ENCODE measurements at regions not wholly inside any gene's neighbourhood (a gene's known extent, or its start where the extent isn't known, plus 50 kb on each side); places are given as distances from the start of the nearest gene placed in this dataset.
"Not testable (repeated sequence)": the region's sequence is repeated elsewhere in the genome, so short reads cannot be mapped to it uniquely, and the experiment has no call there.

DNA sequence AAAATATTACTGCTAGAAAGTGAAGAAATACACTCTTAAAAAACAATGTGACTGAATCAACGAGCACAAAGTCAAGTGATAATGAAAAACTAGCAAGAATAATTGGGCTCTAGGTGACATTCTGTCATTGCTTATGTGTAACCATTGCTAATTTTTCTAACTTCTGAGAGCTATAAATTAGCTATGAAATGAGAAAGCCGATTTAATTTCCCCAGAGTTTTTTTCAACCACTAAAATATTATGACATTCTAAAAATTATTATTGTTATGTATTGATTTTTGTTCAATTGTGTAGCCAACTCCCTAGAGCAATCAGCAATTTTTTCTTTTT, 458.6 kb upstream of the ATXN8OS start:
- POLR2A ChIA-PET = no interaction called here
- Mint-ChIP-seq H3K4me1 (no peaks in the 10 kb centered on the region), H3K27ac (no peak overlapping the region), H3K27me3 (no peaks in the 10 kb centered on the region), H3K36me3 (no peaks in the 10 kb centered on the region), H3K9me3 (peaks cover 3% of the 10 kb centered on the region), H3K4me3 (no peak overlapping the region)
- DNase-seq (no peak), ATAC-seq (ENCODE audit: low read depth) (no peak)

DNA sequence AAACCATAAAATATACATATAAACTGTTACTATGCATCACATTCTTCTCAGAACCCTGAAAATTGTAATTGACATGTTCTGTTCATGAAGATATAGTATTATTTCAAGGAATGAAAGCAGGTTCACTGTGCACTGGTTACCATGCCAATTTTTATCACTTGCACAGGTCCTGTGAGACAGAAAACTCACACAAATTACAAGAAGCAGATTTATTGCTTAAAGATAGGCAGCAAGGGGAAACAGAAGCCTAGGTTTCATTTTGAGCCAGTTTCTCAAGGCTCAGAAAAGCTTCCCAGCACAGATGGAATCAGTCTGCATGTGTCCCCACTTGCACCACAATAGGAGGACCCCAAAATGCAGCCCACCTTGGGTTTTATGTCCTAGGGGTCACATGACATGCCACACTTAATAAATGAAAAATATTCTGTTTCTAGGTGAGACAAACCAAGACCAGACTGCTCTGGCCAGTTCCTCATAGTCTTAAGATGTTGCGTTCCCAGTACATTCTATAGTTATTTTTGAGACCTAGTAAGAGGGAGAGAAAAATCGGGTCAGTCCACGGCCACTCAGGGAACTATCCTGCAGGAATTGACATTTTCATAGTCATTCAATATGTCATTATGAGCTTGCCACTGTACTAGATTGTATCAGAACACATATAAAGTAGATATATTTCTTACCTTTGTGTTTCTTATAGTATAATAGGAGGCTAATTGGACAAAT, 459.1 kb upstream of the ATXN8OS start:
- DNase-seq = no peak
- ATAC-seq (ENCODE audit: low read depth) = no peak
- H3K27ac Mint-ChIP-seq = no peak overlapping the region
- H3K36me3 Mint-ChIP-seq = no peaks in the 10 kb centered on the region
- no peaks in the 10 kb centered on the region for H3K4me1 Mint-ChIP-seq
- H3K9me3 Mint-ChIP-seq = peaks cover 3% of the 10 kb centered on the region
- POLR2A ChIA-PET = no interaction called here
- H3K27me3 Mint-ChIP-seq = no peaks in the 10 kb centered on the region
- H3K4me3 Mint-ChIP-seq = no peak overlapping the region

DNA sequence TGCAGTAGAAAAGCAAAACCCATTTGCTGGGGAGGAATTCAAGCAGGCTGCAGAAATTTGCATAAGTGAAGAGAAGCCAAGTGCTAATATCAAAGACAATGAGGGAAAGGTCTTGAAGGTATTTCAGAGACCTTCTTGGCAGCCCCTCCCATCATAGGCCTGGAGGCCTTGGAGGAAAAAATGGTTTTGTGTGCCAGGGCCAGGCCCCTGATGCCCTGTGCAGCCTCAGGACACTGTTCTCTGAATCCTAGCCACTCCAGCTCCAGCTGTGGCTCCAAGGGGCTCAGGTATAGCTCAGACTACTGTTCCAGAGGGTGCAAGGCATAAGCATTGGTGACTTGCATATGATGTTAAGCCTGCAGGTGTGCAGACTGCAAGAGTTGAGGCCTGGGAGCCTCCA, 463.2 kb upstream of the ATXN8OS start:
- H3K27ac Mint-ChIP-seq = no peak overlapping the region
- H3K4me3 Mint-ChIP-seq = no peak overlapping the region
- no peaks in the 10 kb centered on the region for H3K36me3 Mint-ChIP-seq
- H3K27me3 Mint-ChIP-seq = no peaks in the 10 kb centered on the region
- H3K4me1 Mint-ChIP-seq = no peaks in the 10 kb centered on the region
- peaks cover 4% of the 10 kb centered on the region for H3K9me3 Mint-ChIP-seq
- POLR2A ChIA-PET = no interaction called here
- ATAC-seq (ENCODE audit: low read depth) (no peak), DNase-seq (no peak)

DNA sequence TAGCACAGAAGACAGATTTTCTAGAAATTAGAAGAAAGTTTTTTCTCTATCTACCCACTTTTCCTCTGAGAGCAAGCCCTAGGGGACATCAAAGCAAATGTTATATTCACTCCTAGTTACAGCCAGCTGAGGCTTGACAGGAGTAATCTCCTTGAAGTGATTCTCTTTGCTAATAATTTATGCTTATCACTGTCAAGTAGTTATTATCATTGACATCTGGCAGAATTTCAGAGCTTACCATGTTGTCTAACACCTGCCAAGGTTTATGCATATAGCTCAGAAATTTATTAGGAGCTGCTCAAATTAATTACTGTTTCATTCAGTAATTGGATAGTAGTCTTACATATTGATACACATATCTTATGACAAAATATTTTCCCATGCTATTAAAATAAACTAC, 465.9 kb upstream of the ATXN8OS start:
- ATAC-seq (ENCODE audit: low read depth) (no peak), DNase-seq (no peak)
- Mint-ChIP-seq H3K4me3 (no peak overlapping the region), H3K27me3 (no peaks in the 10 kb centered on the region), H3K27ac (no peak overlapping the region), H3K9me3 (peaks cover 9% of the 10 kb centered on the region), H3K4me1 (no peaks in the 10 kb centered on the region), H3K36me3 (no peaks in the 10 kb centered on the region)
- POLR2A ChIA-PET = no interaction called here

DNA sequence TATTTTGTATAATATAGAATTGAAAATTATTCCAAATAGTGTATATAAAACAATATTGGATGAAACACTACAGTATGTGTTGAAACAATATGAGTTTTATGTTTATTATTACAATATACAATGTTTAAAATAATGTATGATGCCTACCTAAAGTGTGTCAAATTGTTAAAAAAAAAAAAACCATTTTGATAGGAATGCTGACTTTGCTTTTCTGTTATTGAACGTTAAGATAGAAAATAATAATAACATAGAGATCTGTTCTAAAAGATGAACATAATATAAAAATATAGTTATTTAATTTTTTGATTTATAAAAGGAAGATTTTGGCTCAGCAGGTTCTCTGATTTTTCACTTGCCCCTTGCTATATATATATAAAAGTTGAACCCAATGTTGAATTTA, 474.6 kb upstream of the ATXN8OS start:
- no peak overlapping the region for H3K4me3 Mint-ChIP-seq
- DNase-seq (no peak), ATAC-seq (ENCODE audit: low read depth) (no peak)
- POLR2A ChIA-PET = no interaction called here
- no peaks in the 10 kb centered on the region for H3K36me3 Mint-ChIP-seq
- no peaks in the 10 kb centered on the region for H3K27me3 Mint-ChIP-seq
- H3K27ac Mint-ChIP-seq = no peak overlapping the region
- H3K4me1 Mint-ChIP-seq = no peaks in the 10 kb centered on the region
- H3K9me3 Mint-ChIP-seq = peaks cover 7% of the 10 kb centered on the region

DNA sequence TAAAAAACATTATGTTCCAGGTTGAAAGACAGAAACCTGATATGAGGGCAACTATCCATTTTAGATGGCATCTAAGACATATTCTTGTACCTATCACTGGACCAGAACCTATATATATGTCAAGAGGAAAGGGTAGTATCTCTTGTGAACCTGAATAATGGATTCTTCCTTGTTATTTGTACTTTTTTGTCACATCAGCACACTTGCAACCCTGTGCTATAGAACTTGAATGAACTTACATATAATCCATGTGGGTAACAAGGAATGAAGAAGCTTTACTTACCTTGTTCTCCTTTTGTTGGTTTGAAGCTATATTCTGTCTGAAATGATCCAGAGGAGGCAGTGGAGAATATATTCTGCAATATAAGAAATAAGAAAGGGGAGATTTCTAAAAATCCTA, 483.7 kb upstream of the ATXN8OS start:
- DNase-seq (no peak), ATAC-seq (ENCODE audit: low read depth) (no peak)
- Mint-ChIP-seq H3K36me3 (no peaks in the 10 kb centered on the region), H3K9me3 (peaks cover 1% of the 10 kb centered on the region), H3K4me1 (no peaks in the 10 kb centered on the region), H3K4me3 (no peak overlapping the region), H3K27ac (no peak overlapping the region), H3K27me3 (no peaks in the 10 kb centered on the region)
- POLR2A ChIA-PET = no interaction called here

DNA sequence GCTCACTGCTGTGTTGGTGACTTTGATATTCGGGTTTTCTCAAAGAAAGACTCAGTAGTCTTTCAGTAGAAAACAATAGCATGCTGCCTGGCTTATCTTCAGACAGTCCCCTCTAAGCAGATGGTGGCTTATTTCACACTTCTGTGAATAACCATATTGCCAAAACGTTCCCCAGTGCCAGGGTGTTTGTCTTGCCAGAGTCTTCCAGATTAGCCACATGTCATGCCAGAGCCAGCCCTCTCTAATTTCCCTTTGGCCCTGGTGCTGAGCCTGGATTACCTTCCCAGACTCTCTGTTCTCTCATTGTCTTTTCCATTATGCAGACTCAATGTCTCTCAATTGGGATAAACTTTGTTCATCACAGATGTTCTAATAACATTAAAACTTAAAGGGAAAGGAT, 488.0 kb upstream of the ATXN8OS start:
- no peaks in the 10 kb centered on the region for H3K27me3 Mint-ChIP-seq
- no peak overlapping the region for H3K27ac Mint-ChIP-seq
- ATAC-seq (ENCODE audit: low read depth) = no peak
- H3K4me1 Mint-ChIP-seq = no peaks in the 10 kb centered on the region
- DNase-seq = no peak
- H3K9me3 Mint-ChIP-seq = peaks cover 5% of the 10 kb centered on the region
- POLR2A ChIA-PET = no interaction called here
- no peak overlapping the region for H3K4me3 Mint-ChIP-seq
- H3K36me3 Mint-ChIP-seq = no peaks in the 10 kb centered on the region

DNA sequence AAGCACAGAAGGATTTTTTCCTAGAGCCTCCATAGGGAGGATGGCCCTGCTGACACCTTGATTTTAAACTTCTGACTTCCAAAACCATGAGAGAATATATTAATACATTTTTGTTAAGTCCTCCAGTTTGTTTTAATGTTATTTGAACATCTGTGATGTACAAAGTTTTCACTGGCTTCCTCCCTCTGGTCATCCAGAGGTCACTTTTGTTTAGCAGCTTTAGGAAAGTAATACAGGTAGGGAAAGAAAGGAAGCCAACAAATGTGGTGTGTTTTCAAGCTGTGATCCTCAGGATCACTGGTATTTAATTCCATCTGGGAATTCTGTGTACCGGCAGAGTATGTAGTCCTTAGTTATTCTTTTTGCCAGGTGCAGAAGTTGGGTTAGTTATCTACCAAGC, 488.8 kb upstream of the ATXN8OS start:
- Mint-ChIP-seq H3K27me3 (no peaks in the 10 kb centered on the region), H3K36me3 (no peaks in the 10 kb centered on the region), H3K4me1 (no peaks in the 10 kb centered on the region), H3K9me3 (peaks cover 5% of the 10 kb centered on the region), H3K27ac (no peak overlapping the region), H3K4me3 (no peak overlapping the region)
- ATAC-seq (ENCODE audit: low read depth) (no peak), DNase-seq (no peak)
- POLR2A ChIA-PET = no interaction called here

DNA sequence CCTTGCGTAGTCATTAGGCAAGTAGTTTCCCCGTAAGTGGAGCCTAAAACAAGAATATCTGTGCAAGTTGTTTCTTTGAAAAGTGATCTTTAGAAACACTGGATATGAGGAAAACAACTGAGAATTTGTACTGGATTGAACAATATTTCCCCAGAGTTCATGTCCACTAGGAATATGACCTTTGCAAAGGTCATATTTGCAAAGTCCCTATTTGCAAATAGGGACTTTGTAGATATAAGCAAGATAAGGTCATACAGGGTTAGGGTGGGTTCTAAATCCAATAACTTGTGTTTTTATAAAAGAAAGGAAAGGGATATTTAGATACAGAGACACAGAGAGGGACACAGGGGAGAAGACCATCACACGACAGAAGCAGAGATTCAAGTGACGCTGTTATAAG, 489.2 kb upstream of the ATXN8OS start:
- Mint-ChIP-seq H3K4me3 (no peak overlapping the region), H3K4me1 (no peaks in the 10 kb centered on the region), H3K27me3 (no peaks in the 10 kb centered on the region), H3K9me3 (peaks cover 5% of the 10 kb centered on the region), H3K36me3 (no peaks in the 10 kb centered on the region), H3K27ac (no peak overlapping the region)
- ATAC-seq (ENCODE audit: low read depth) (no peak), DNase-seq (no peak)
- POLR2A ChIA-PET = no interaction called here

DNA sequence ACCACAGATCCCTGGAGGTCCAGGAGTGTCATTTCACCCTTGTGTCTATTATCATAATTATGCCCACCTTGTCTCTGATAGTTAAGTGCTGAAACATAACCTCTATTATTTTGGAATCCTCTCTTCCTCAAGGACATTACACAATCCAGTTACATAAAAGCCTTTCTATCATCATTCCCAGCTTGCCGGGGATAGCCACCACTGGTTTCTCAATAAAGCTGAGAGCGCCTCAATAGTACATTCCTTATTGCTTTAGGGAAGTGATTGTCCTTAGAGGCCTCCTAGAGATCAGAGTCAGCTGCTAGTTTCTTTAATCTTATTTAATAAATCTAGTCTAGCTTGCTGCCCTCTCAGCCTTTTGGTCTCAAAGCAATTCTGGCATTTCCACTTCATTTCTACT, 490.0 kb upstream of the ATXN8OS start:
- peaks cover 5% of the 10 kb centered on the region for H3K9me3 Mint-ChIP-seq
- no peaks in the 10 kb centered on the region for H3K27me3 Mint-ChIP-seq
- DNase-seq = no peak
- no peak for ATAC-seq (ENCODE audit: low read depth)
- POLR2A ChIA-PET = no interaction called here
- no peak overlapping the region for H3K27ac Mint-ChIP-seq
- no peak overlapping the region for H3K4me3 Mint-ChIP-seq
- H3K36me3 Mint-ChIP-seq = no peaks in the 10 kb centered on the region
- no peaks in the 10 kb centered on the region for H3K4me1 Mint-ChIP-seq

DNA sequence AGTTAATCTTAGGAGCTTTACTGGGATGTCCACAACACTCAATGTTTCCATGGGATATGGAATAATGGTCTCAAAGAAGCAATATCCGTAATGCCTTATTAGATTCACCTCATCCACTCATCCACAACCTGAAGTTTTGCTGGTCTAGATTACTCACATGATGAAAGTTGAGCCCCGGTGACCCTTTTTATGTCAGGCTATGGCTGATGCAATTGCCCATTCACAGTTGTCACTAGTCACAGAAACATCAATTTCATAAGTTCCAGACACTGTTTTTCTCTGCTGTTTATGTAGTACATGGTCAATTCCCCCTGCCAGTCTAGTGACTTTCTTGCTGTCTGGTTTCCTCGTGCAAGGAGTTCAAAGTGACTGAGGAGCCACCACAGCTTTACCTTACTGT, 491.2 kb upstream of the ATXN8OS start:
- H3K27me3 Mint-ChIP-seq = no peaks in the 10 kb centered on the region
- POLR2A ChIA-PET = no interaction called here
- no peaks in the 10 kb centered on the region for H3K36me3 Mint-ChIP-seq
- ATAC-seq (ENCODE audit: low read depth) (no peak), DNase-seq (no peak)
- H3K27ac Mint-ChIP-seq = no peak overlapping the region
- H3K9me3 Mint-ChIP-seq = peaks cover 5% of the 10 kb centered on the region
- H3K4me1 Mint-ChIP-seq = no peaks in the 10 kb centered on the region
- H3K4me3 Mint-ChIP-seq = no peak overlapping the region

DNA sequence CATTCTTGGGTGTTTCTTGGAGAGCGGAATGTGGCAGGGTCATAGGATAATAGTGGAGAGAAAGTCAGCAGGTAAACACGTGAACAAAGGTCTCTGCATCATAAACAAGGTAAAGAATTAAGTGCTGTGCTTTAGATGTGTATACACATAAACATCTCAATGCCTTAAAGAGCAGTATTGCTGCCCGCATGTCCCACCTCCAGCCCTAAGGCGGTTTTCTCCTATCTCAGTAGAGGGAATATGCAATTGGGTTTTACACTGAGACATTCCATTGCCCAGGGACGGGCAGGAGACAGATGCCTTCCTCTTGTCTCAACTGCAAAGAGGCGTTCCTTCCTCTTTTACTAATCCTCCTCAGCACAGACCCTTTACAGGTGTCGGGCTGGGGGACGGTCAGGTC, 492.6 kb upstream of the ATXN8OS start:
- DNase-seq; H3K27ac Mint-ChIP-seq; POLR2A ChIA-PET; ATAC-seq (ENCODE audit: low read depth); H3K36me3 Mint-ChIP-seq; H3K4me1 Mint-ChIP-seq; H3K4me3 Mint-ChIP-seq; H3K9me3 Mint-ChIP-seq; H3K27me3 Mint-ChIP-seq: not testable (repeated sequence)

DNA sequence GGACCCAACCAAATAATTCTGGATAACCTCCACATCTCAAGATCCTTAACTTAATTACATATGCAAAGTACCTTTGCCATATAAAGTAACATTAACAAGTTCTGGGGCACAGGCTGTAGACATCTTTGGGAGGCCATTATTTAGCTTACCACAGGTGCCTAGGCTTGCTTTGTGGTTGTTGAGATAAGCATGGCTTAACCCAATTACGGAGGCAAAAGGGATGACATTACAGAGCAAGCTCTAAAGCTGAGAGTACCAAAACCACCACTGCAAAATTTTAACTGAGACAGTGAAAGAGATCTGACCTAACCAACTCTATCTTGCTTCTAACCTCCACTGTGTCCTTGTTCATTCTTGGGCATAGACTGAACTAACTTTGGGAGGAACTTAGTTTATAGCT, 502.9 kb upstream of the ATXN8OS start:
- Mint-ChIP-seq H3K27me3 (no peaks in the 10 kb centered on the region), H3K4me3 (no peak overlapping the region), H3K27ac (no peak overlapping the region), H3K9me3 (peaks cover 3% of the 10 kb centered on the region), H3K4me1 (no peaks in the 10 kb centered on the region), H3K36me3 (no peaks in the 10 kb centered on the region)
- DNase-seq (no peak), ATAC-seq (ENCODE audit: low read depth) (no peak)
- POLR2A ChIA-PET = no interaction called here

DNA sequence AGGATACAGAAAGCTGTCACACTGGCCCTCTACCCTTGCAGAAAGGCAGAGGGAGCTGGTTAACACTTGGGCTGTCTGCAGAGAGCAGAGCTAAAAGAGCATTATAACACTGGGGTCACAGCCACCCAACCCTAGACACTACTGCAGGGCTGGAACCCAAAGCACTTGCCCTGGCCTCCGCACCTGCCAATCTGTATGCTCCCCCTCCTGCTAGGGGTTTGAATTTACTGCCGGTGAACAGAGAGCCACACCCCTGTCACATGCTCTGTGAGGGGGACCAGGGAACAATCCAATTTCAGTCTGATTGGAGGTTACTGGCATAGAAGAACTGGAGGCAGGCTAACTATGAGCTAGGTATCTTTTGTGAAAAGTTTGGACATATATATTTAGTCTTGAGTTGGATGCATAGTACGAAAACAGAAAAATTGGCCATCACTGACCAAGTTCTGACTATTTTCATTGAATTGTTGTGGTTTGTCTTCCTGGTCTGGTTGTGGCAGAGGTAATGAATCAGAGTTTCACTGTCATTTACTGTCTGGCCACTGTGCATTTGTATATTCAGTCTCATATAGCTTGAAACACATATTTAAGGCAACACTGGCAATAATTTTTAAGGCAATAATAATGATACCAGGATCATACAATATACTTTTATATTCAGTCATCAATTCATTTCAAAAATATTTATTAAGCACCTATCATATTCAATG, 504.3 kb upstream of the ATXN8OS start:
- DNase-seq (no peak), ATAC-seq (ENCODE audit: low read depth) (no peak)
- Mint-ChIP-seq H3K4me3 (no peak overlapping the region), H3K4me1 (no peaks in the 10 kb centered on the region), H3K27ac (no peak overlapping the region), H3K36me3 (no peaks in the 10 kb centered on the region), H3K27me3 (no peaks in the 10 kb centered on the region), H3K9me3 (peaks cover 3% of the 10 kb centered on the region)
- POLR2A ChIA-PET = no interaction called here

DNA sequence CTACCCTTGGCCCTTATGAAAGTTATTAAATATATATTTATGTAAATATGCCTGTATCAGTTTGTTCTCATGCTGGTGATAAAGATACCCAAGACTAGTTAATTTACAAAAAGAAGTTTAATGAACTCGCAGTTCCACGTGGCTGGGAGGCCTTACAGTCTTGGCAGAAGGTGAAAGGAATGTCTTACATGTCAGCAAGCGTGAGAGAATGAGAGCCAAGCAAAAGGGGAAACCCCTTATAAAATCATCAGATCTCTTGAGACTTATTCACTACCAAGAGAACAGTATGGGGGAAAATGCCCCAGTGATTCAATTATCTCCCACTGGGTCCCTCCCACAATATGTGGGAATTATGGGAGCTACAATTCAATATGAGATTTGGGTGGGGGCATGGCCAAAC, 506.0 kb upstream of the ATXN8OS start:
- ATAC-seq (ENCODE audit: low read depth) (no peak), DNase-seq (no peak)
- H3K27me3 Mint-ChIP-seq = no peaks in the 10 kb centered on the region
- H3K4me3 Mint-ChIP-seq = no peak overlapping the region
- peaks cover 3% of the 10 kb centered on the region for H3K9me3 Mint-ChIP-seq
- no peaks in the 10 kb centered on the region for H3K36me3 Mint-ChIP-seq
- H3K4me1 Mint-ChIP-seq = no peaks in the 10 kb centered on the region
- no peak overlapping the region for H3K27ac Mint-ChIP-seq
- POLR2A ChIA-PET = no interaction called here
